ENCODE measurements at regions not wholly inside any gene's neighbourhood (a gene's known extent, or its start where the extent isn't known, plus 50 kb on each side); places are given as distances from the start of the nearest gene placed in this dataset.

- no peak for TF ChIP-seq CTCF (IDR thresholded peaks at IDR 0.05; ENCODE audit: insufficient read depth, low read length, poor library complexity, severe bottlenecking)
- no peaks in the 10 kb centered on the region for H3K27me3 ChIP-seq (ENCODE audit: control insufficient read depth, insufficient read depth, low read length)
- no peak for DNase-seq (ENCODE audit: low read depth)
- no peak overlapping the region for H3K4me3 ChIP-seq (ENCODE audit: low read depth, low read length)
- H3K36me3 ChIP-seq (ENCODE audit: control insufficient read depth, insufficient read depth, low read length), result no peaks in the 10 kb centered on the region
Observed at GRCh38 chr7:67602246-67602887, 605.7 kb downstream of the TYW1 start.

DNA sequence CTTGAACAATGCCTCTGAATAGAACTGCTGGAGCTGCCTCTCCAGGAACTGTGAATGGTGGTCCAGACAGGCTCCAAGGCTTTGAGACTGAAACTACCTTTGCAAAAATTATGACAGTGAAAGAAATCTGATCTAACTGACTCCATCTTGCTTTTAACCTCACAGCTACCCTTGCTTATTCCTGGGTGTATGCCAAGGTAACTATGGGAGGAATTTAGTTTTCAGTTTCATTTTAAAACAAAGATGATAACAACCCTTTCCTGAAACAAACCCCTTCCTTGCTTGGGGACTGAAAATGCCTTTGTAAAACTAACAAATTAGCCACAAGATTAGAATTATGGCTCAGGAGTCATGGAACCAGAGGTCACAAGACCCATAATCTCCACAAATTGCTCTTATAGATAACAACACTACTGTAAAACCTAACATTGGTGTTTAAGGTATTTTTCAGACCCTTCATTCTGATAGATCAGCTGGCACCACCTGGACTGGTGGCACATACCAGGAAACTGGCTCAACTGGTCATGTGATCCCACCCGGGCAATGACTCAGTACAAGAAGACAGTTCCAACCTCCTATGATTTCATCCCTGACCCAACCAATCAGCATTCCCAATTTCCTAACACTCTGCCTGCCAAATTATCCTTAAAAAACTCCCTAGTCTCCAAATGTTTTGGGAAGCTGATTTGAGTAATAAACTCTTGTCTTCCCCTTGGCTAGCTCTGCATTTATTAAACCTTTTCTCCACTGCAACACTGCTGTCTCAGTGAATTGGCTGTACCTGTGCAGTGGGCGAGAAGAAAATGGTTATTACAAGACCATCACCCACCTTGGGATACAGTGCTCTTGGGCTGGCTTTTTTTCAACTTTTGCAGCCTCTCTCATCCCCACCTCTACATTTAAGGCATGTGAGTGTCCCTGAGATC is 608.1 kb downstream of the TYW1 start:
- no peak for TF ChIP-seq CTCF (IDR thresholded peaks at IDR 0.05; ENCODE audit: insufficient read depth, low read length, poor library complexity, severe bottlenecking)
- DNase-seq (ENCODE audit: low read depth), result no peak
- Histone ChIP-seq H3K36me3 (ENCODE audit: control insufficient read depth, insufficient read depth, low read length) (no peaks in the 10 kb centered on the region), H3K4me3 (ENCODE audit: low read depth, low read length) (no peak overlapping the region), H3K27me3 (ENCODE audit: control insufficient read depth, insufficient read depth, low read length) (no peaks in the 10 kb centered on the region)

DNA sequence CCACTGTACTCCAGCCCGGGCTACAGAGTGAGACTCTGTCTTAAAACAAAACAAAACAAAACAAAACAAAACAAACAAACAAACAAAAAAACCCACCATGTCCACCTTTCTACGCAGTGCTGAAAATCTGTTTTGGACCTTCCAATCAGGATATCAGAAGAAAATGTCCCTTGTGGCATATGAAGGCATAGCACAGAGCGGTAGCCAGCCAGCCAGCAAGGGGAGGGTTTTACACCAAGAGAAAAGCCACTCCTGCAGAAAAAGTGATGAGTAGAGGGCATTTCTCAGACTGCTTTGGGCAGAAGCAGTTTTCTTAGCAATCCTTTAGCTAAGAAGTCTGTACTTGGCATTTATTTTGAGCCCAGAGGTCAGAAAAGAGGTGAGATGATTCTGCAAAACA is 612.2 kb downstream of the TYW1 start:
- H3K27me3 ChIP-seq (ENCODE audit: control insufficient read depth, insufficient read depth, low read length), result no peaks in the 10 kb centered on the region
- H3K36me3 ChIP-seq (ENCODE audit: control insufficient read depth, insufficient read depth, low read length), result no peaks in the 10 kb centered on the region
- no peak for DNase-seq (ENCODE audit: low read depth)
- no peak overlapping the region for H3K4me3 ChIP-seq (ENCODE audit: low read depth, low read length)
- TF ChIP-seq CTCF (IDR thresholded peaks at IDR 0.05; ENCODE audit: insufficient read depth, low read length, poor library complexity, severe bottlenecking), result no peak

- no peak for DNase-seq (ENCODE audit: low read depth)
- TF ChIP-seq CTCF (IDR thresholded peaks at IDR 0.05; ENCODE audit: insufficient read depth, low read length, poor library complexity, severe bottlenecking), result no peak
- Histone ChIP-seq H3K36me3 (ENCODE audit: control insufficient read depth, insufficient read depth, low read length) (no peaks in the 10 kb centered on the region), H3K27me3 (ENCODE audit: control insufficient read depth, insufficient read depth, low read length) (no peaks in the 10 kb centered on the region), H3K4me3 (ENCODE audit: low read depth, low read length) (no peak overlapping the region)
Observed at GRCh38 chr7:67610897-67611296, 614.3 kb downstream of the TYW1 start.

- Histone ChIP-seq H3K36me3 (ENCODE audit: control insufficient read depth, insufficient read depth, low read length) (no peaks in the 10 kb centered on the region), H3K4me3 (ENCODE audit: low read depth, low read length) (no peak overlapping the region), H3K27me3 (ENCODE audit: control insufficient read depth, insufficient read depth, low read length) (no peaks in the 10 kb centered on the region)
- TF ChIP-seq CTCF (IDR thresholded peaks at IDR 0.05; ENCODE audit: insufficient read depth, low read length, poor library complexity, severe bottlenecking), result no peak
- DNase-seq (ENCODE audit: low read depth), result no peak
Observed at GRCh38 chr7:67614843-67615242, 618.2 kb downstream of the TYW1 start.
